ENCODE measurements at regions not wholly inside any gene's neighbourhood (a gene's known extent, or its start where the extent isn't known, plus 50 kb on each side); places are given as distances from the start of the nearest gene placed in this dataset.
"Not testable (repeated sequence)": the region's sequence is repeated elsewhere in the genome, so short reads cannot be mapped to it uniquely, and the experiment has no call there.

DNA sequence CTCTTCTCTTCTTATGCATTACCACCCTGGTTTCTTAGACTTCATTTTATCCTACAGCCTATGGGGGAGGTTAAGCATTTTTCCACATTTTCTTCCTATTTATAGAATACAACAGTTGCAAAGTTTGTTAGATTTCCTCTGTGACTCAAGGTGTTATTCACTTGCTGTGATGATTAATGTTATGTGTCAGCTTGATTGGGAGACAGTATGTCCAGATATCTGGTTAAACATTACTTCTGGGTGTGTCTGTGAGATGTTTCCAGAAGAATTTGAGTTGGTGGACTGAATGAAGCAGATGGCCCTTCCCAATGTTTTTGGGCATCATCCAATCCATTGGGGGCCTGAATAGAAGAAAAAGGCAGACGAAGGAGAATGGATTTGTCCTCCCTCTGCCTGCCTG lies 131.3 kb downstream of the C6orf118 start:
- Histone ChIP-seq H3K27me3 (ENCODE audit: control insufficient read depth in 1 of 2, insufficient read depth in 2 of 2, low read length in 2 of 2) (no peaks in the 10 kb centered on the region), H3K9ac (ENCODE audit: low read depth in 1 of 2, low read length in 2 of 2) (no peak overlapping the region), H3K27ac (ENCODE audit: low read depth, low read length) (no peak overlapping the region), H3K9me3 (ENCODE audit: control insufficient read depth in 1 of 2, low read length in 2 of 2) (peaks cover 0 to 6% of the 10 kb centered on the region in 2 donors), H3K4me1 (ENCODE audit: control insufficient read depth in 1 of 2, insufficient read depth in 2 of 2, low read length in 2 of 2) (no peaks in the 10 kb centered on the region), H3K4me3 (ENCODE audit: low read depth in 1 of 2, low read length in 2 of 2) (no peak overlapping the region), H3K36me3 (ENCODE audit: control insufficient read depth in 1 of 2, insufficient read depth in 2 of 2, low read length in 2 of 2) (no peaks in the 10 kb centered on the region)

DNA sequence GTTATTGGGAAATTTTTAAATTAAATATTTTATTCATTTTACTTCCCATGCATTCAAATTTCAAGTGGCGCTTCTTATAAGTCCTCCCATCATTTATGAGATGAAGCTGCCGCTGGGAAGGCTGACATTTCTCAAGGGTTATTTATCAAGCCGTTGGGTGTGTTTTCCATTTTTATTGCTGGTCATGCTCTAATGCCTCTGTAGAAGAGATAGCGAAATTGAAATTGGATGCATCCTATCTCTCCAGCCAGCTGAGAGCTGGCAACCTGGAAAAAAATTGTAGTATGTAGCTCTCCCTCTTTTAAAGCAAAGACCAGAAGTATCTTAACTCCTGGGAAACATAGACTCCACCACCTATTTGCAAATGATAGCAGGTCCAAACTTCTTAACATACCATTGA lies 135.9 kb downstream of the C6orf118 start:
- Histone ChIP-seq H3K36me3 (ENCODE audit: control insufficient read depth in 1 of 2, insufficient read depth in 2 of 2, low read length in 2 of 2) (no peaks in the 10 kb centered on the region), H3K27me3 (ENCODE audit: control insufficient read depth in 1 of 2, insufficient read depth in 2 of 2, low read length in 2 of 2) (no peaks in the 10 kb centered on the region), H3K4me1 (ENCODE audit: control insufficient read depth in 1 of 2, insufficient read depth in 2 of 2, low read length in 2 of 2) (no peaks in the 10 kb centered on the region), H3K9ac (ENCODE audit: low read depth in 1 of 2, low read length in 2 of 2) (no peak overlapping the region), H3K4me3 (ENCODE audit: low read depth in 1 of 2, low read length in 2 of 2) (no peak overlapping the region), H3K27ac (ENCODE audit: low read depth, low read length) (no peak overlapping the region), H3K9me3 (ENCODE audit: control insufficient read depth in 1 of 2, low read length in 2 of 2) (peaks cover 0 to 3% of the 10 kb centered on the region in 2 donors)

DNA sequence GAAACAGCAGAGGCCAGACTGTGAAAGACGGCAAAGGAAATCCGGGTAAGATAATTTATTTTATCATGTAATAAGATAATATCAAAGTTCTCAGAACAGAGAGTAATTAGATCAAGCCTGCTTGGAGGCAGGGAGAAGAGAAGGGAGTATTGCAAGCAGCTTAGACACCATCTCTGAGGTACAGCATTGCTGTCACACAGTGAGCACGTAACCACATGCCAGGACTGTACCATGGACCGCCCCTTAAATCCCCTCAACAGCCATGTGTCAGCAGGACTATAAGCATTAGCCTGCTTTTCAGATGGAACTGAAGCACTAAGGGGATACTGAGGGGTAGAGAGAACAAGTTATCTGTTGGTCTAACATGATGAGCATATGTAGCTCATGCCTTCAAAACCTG lies 141.5 kb downstream of the C6orf118 start:
- Histone ChIP-seq H3K4me3 (ENCODE audit: low read depth in 1 of 2, low read length in 2 of 2) (no peak overlapping the region), H3K27ac (ENCODE audit: low read depth, low read length) (no peak overlapping the region), H3K9ac (ENCODE audit: low read depth in 1 of 2, low read length in 2 of 2) (no peak overlapping the region), H3K9me3 (ENCODE audit: control insufficient read depth in 1 of 2, low read length in 2 of 2) (peaks cover 4 to 6% of the 10 kb centered on the region in 2 donors), H3K27me3 (ENCODE audit: control insufficient read depth in 1 of 2, insufficient read depth in 2 of 2, low read length in 2 of 2) (no peaks in the 10 kb centered on the region), H3K36me3 (ENCODE audit: control insufficient read depth in 1 of 2, insufficient read depth in 2 of 2, low read length in 2 of 2) (no peaks in the 10 kb centered on the region), H3K4me1 (ENCODE audit: control insufficient read depth in 1 of 2, insufficient read depth in 2 of 2, low read length in 2 of 2) (no peaks in the 10 kb centered on the region)

DNA sequence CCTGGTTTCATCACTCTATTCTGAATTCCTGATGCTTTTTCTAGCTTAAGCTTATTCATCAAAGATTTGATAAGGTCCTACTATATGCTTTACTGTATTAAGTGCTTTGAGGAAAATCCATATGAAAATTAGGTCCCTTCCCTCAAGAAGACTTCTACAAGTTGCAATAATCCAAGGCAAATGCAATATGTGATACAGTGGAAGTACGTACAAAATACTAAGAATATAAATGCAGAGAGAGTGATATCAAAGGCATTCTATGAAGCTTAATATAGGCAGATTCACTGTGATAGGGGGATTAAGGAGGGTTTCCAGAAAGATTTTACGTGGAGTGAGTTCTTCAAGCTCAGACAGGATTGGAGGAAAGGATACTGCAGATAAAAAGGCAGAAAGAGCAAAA lies 142.1 kb downstream of the C6orf118 start:
- Histone ChIP-seq H3K4me3 (ENCODE audit: low read depth in 1 of 2, low read length in 2 of 2) (no peak overlapping the region), H3K36me3 (ENCODE audit: control insufficient read depth in 1 of 2, insufficient read depth in 2 of 2, low read length in 2 of 2) (no peaks in the 10 kb centered on the region), H3K27ac (ENCODE audit: low read depth, low read length) (no peak overlapping the region), H3K4me1 (ENCODE audit: control insufficient read depth in 1 of 2, insufficient read depth in 2 of 2, low read length in 2 of 2) (no peaks in the 10 kb centered on the region), H3K9me3 (ENCODE audit: control insufficient read depth in 1 of 2, low read length in 2 of 2) (peaks cover 4 to 6% of the 10 kb centered on the region in 2 donors), H3K9ac (ENCODE audit: low read depth in 1 of 2, low read length in 2 of 2) (no peak overlapping the region), H3K27me3 (ENCODE audit: control insufficient read depth in 1 of 2, insufficient read depth in 2 of 2, low read length in 2 of 2) (no peaks in the 10 kb centered on the region)

DNA sequence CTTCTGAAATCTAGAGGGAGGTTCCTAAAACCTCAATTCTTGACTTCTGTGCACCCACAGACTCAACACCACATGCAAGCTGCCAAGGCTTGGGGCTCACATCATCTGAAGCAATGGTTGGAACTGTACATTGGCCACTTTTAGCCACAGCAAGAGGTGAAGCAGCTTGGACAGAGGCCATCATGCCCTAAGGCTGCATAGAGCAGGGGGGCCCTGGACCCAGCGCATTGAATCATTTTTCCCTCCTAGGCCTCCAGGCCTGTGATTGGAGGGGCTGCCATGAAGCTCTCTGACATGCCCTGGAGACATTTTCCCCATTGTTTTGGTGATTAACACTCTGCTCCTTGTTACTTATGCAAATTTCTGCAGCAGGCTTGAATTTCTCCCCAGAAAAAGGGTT lies 145.9 kb downstream of the C6orf118 start:
- H3K9ac ChIP-seq (ENCODE audit: low read depth in 1 of 2, low read length in 2 of 2), result no peak overlapping the region
- H3K27ac ChIP-seq (ENCODE audit: low read depth, low read length), result no peak overlapping the region

DNA sequence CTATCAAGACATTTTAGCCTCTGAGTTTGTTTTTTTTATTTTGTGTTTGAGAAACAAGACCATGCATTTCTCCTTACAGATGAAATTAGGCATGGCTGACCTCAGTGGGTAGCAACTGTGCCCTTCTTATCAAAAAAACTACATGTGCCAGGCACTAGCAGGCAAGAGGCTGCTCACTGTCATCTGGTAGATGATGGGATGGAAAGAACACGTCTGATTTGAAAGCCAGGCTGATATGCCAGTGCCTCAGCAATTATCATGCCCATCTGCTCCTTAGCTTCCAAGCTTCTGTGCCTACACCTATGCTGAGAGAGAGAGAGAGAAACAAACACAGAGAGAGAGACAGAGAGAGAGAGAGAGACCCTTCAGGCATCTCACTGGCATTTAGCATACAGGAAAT lies 149.9 kb downstream of the C6orf118 start:
- no peaks in the 10 kb centered on the region for H3K36me3 ChIP-seq (ENCODE audit: control insufficient read depth in 1 of 2, insufficient read depth in 2 of 2, low read length in 2 of 2)
- no peaks in the 10 kb centered on the region for H3K4me1 ChIP-seq (ENCODE audit: control insufficient read depth in 1 of 2, insufficient read depth in 2 of 2, low read length in 2 of 2)
- peaks cover 0 to 9% of the 10 kb centered on the region in 2 donors for H3K9me3 ChIP-seq (ENCODE audit: control insufficient read depth in 1 of 2, low read length in 2 of 2)
- H3K4me3 ChIP-seq (ENCODE audit: low read depth in 1 of 2, low read length in 2 of 2), result no peak overlapping the region
- no peaks in the 10 kb centered on the region for H3K27me3 ChIP-seq (ENCODE audit: control insufficient read depth in 1 of 2, insufficient read depth in 2 of 2, low read length in 2 of 2)
- H3K27ac ChIP-seq (ENCODE audit: low read depth, low read length), result no peak overlapping the region
- H3K9ac ChIP-seq (ENCODE audit: low read depth in 1 of 2, low read length in 2 of 2), result no peak overlapping the region

More for the DNA sequence above, 145.9 kb downstream of the C6orf118 start:
- H3K4me1 ChIP-seq (ENCODE audit: control insufficient read depth in 1 of 2, insufficient read depth in 2 of 2, low read length in 2 of 2), result no peaks in the 10 kb centered on the region
- H3K4me3 ChIP-seq (ENCODE audit: low read depth in 1 of 2, low read length in 2 of 2), result no peak overlapping the region
- peaks cover 4 to 14% of the 10 kb centered on the region in 2 donors for H3K9me3 ChIP-seq (ENCODE audit: control insufficient read depth in 1 of 2, low read length in 2 of 2)
- no peaks in the 10 kb centered on the region for H3K27me3 ChIP-seq (ENCODE audit: control insufficient read depth in 1 of 2, insufficient read depth in 2 of 2, low read length in 2 of 2)
- no peaks in the 10 kb centered on the region for H3K36me3 ChIP-seq (ENCODE audit: control insufficient read depth in 1 of 2, insufficient read depth in 2 of 2, low read length in 2 of 2)

DNA sequence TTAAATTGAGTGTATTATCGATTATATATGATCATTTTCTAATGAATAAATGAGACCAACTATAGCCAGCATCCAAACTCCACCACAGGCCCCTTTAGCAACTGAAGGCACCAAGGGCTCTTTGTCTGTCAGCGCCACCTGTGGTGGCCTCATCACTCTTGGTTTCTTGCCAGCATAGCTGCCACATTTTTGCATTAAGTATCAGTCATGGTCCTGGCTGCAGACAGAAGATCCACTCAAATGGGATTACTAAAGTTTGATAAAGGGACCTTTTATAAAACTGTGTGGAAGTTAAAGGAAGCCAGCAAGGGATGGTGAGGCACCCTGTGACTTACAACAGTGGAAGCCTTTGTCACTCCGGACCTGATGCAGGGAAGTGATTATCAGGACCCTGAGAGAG lies 162.9 kb downstream of the C6orf118 start:
- Histone ChIP-seq H3K9me3 (ENCODE audit: control insufficient read depth in 1 of 2, low read length in 2 of 2) (peaks cover 0 to 1% of the 10 kb centered on the region in 2 donors), H3K9ac (ENCODE audit: low read depth in 1 of 2, low read length in 2 of 2) (no peak overlapping the region), H3K4me1 (ENCODE audit: control insufficient read depth in 1 of 2, insufficient read depth in 2 of 2, low read length in 2 of 2) (no peaks in the 10 kb centered on the region), H3K27ac (ENCODE audit: low read depth, low read length) (no peak overlapping the region), H3K4me3 (ENCODE audit: low read depth in 1 of 2, low read length in 2 of 2) (no peak overlapping the region), H3K27me3 (ENCODE audit: control insufficient read depth in 1 of 2, insufficient read depth in 2 of 2, low read length in 2 of 2) (no peaks in the 10 kb centered on the region), H3K36me3 (ENCODE audit: control insufficient read depth in 1 of 2, insufficient read depth in 2 of 2, low read length in 2 of 2) (no peaks in the 10 kb centered on the region)

DNA sequence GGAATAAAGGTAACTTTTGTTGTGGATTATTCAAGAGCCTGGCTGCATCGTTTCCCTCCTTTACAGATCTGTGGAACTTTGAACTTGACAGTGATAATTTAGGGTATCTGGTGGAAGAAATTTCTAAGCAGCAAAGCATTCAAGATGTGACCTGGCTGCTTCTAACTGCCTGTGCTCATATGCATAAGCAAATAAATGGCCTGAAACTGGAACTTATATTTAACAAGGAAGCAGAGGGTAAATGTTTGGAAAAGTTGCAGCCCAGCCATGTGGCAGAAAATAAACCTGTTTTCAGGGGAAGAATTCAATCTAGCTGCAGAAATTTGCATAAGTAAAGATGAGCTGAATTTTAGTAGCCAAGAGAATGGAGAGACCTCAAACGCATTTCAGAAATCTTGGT lies 173.5 kb downstream of the C6orf118 start:
- Histone ChIP-seq H3K9ac (ENCODE audit: low read depth in 1 of 2, low read length in 2 of 2) (no peak overlapping the region), H3K9me3 (ENCODE audit: control insufficient read depth in 1 of 2, low read length in 2 of 2) (peaks cover 0 to 14% of the 10 kb centered on the region in 2 donors), H3K4me3 (ENCODE audit: low read depth in 1 of 2, low read length in 2 of 2) (no peak overlapping the region), H3K27me3 (ENCODE audit: control insufficient read depth in 1 of 2, insufficient read depth in 2 of 2, low read length in 2 of 2) (no peaks in the 10 kb centered on the region), H3K27ac (ENCODE audit: low read depth, low read length) (no peak overlapping the region), H3K36me3 (ENCODE audit: control insufficient read depth in 1 of 2, insufficient read depth in 2 of 2, low read length in 2 of 2) (no peaks in the 10 kb centered on the region), H3K4me1 (ENCODE audit: control insufficient read depth in 1 of 2, insufficient read depth in 2 of 2, low read length in 2 of 2) (no peaks in the 10 kb centered on the region)

DNA sequence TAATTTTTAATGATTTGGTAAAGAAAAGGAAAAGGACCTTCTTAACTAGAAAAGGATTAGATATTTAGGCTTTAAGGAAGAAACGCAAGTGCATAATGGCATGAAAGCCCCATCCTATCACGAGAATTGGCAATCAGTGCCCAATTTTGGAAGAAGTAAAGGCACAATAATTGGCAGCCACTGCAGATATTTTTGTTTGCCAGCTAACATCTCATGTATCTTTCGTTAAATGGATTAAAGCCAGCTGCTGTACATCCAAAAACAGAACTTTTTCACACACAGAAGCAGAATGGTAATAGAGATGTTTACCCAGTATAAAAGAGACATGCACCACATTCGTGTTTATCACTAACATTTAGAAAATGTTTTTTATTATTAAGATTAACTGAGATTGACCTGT lies 180.3 kb downstream of the C6orf118 start:
- Histone ChIP-seq H3K9me3 (ENCODE audit: control insufficient read depth in 1 of 2, low read length in 2 of 2) (peaks cover 0 to 7% of the 10 kb centered on the region in 2 donors), H3K36me3 (ENCODE audit: control insufficient read depth in 1 of 2, insufficient read depth in 2 of 2, low read length in 2 of 2) (no peaks in the 10 kb centered on the region), H3K27ac (ENCODE audit: low read depth, low read length) (no peak overlapping the region), H3K27me3 (ENCODE audit: control insufficient read depth in 1 of 2, insufficient read depth in 2 of 2, low read length in 2 of 2) (no peaks in the 10 kb centered on the region), H3K4me1 (ENCODE audit: control insufficient read depth in 1 of 2, insufficient read depth in 2 of 2, low read length in 2 of 2) (no peaks in the 10 kb centered on the region), H3K4me3 (ENCODE audit: low read depth in 1 of 2, low read length in 2 of 2) (no peak overlapping the region), H3K9ac (ENCODE audit: low read depth in 1 of 2, low read length in 2 of 2) (no peak overlapping the region)

DNA sequence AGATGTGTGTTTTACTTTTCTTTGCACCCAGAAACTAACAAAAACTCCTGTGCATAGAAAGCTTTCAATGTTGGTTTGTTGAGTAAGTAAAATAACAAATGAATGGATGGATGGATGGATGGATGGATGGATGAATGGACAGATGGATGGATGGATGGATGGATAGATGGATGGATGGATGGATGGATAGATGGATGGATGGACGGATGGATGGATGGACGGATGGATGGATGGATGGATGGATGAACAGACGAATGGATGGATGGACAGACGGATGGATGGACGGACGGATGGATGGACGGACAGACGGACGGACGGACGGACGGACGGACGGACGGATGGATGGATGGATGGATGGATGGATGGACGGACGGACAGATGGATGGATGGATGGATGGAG lies 181.7 kb downstream of the C6orf118 start:
- not testable (repeated sequence) for H3K27ac ChIP-seq (ENCODE audit: low read depth, low read length); H3K4me1 ChIP-seq (ENCODE audit: control insufficient read depth in 1 of 2, insufficient read depth in 2 of 2, low read length in 2 of 2); H3K27me3 ChIP-seq (ENCODE audit: control insufficient read depth in 1 of 2, insufficient read depth in 2 of 2, low read length in 2 of 2); H3K9me3 ChIP-seq (ENCODE audit: control insufficient read depth in 1 of 2, low read length in 2 of 2); H3K36me3 ChIP-seq (ENCODE audit: control insufficient read depth in 1 of 2, insufficient read depth in 2 of 2, low read length in 2 of 2); H3K4me3 ChIP-seq (ENCODE audit: low read depth in 1 of 2, low read length in 2 of 2); H3K9ac ChIP-seq (ENCODE audit: low read depth in 1 of 2, low read length in 2 of 2)

DNA sequence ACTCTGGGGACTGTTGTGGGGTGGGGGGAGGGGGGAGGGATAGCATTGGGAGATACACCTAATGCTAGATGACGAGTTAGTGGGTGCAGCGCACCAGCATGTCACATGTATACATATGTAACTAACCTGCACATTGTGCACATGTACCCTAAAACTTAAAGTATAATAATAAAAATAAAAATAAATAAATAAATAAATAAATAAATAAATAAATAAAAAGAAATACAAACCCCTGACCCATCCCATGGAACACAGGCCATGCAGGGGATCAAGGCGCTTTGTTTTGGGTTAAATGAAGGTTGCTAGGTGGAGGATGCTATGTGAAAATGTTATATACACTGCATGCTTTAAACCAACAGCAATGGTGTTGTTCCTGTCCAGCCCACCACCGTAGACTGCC lies 184.7 kb downstream of the C6orf118 start:
- not testable (repeated sequence) for H3K9me3 ChIP-seq (ENCODE audit: control insufficient read depth in 1 of 2, low read length in 2 of 2); H3K27ac ChIP-seq (ENCODE audit: low read depth, low read length); H3K4me1 ChIP-seq (ENCODE audit: control insufficient read depth in 1 of 2, insufficient read depth in 2 of 2, low read length in 2 of 2); H3K9ac ChIP-seq (ENCODE audit: low read depth in 1 of 2, low read length in 2 of 2); H3K4me3 ChIP-seq (ENCODE audit: low read depth in 1 of 2, low read length in 2 of 2); H3K27me3 ChIP-seq (ENCODE audit: control insufficient read depth in 1 of 2, insufficient read depth in 2 of 2, low read length in 2 of 2); H3K36me3 ChIP-seq (ENCODE audit: control insufficient read depth in 1 of 2, insufficient read depth in 2 of 2, low read length in 2 of 2)
